Spleen (tissue), 7 donors: ENCODE measurements at regions not wholly inside any gene's neighbourhood (a gene's known extent, or its start where the extent isn't known, plus 50 kb on each side); places are given as distances from the start of the nearest gene placed in this dataset.

Experiments used
- CTCF ChIP-seq, 11 experiments: fragments of 200-600 bp in 7 of 11; fragments of 450-650 bp in 4 of 11; sonication (generic) in 4 of 11; IDR thresholded peaks in 8 of 11; conservative IDR thresholded peaks in 3 of 11; 1 replicate in 7 of 11; 2 replicates in 4 of 11; pipeline versions ENCODE4 v1.4.0 to v1.8.0; 2016 to 2021; ENCODE audit warnings: antibody characterized with exemption in 11 of 11, inconsistent platforms in 4 of 11, mild to moderate bottlenecking in 1 of 11
- POLR2A ChIP-seq, 3 donors: fragments of 450-650 bp; IDR thresholded peaks; one replicate each; pipeline ENCODE4 v1.5.1; 2017; ENCODE audit warnings: antibody characterized with exemption in 3 of 3, mild to moderate bottlenecking in 1 of 3
- POLR2AphosphoS5 ChIP-seq, 3 donors: sonication (generic); formaldehyde crosslinking; IDR thresholded peaks; one replicate each; pipeline ENCODE4 v1.5.1; 2017; ENCODE audit warnings: antibody characterized with exemption in 3 of 3
- donor health status: DM: no; HTN: no; CAD: no; lungs with moderate emphysema.
- donor health status: DM: no; HTN: no; CAD: no.
- donor health status: DM: no; HTN: no; CAD: no.

- TF ChIP-seq POLR2A (IDR thresholded peaks at IDR 0.05) (no peak), CTCF (IDR thresholded peaks at IDR 0.05 in 8 of 11, conservative IDR thresholded peaks at IDR 0.05 in 3 of 11) (no peak), POLR2AphosphoS5 (IDR thresholded peaks at IDR 0.05) (no peak)
Measured at GRCh38 chr6:18567380-18567779, 180.2 kb downstream of the RNF144B start.
